HEK293 (cell line): ENCODE measurements at regions not wholly inside any gene's neighbourhood (a gene's known extent, or its start where the extent isn't known, plus 50 kb on each side); places are given as distances from the start of the nearest gene placed in this dataset.

Source experiments
- HOXA7 ChIP-seq: sonication (generic); formaldehyde crosslinking; IDR thresholded peaks from 2 replicates; pipeline ENCODE4 v1.8.1; 2022; ENCODE audit warnings: missing genetic modification reagents, borderline replicate concordance
- SP3 ChIP-seq: fragments of 450-650 bp; formaldehyde crosslinking; IDR thresholded peaks from 2 replicates; pipeline ENCODE4 v1.5.1; 2016; ENCODE audit warnings: missing biosample characterization, missing genetic modification characterization
- SP7 ChIP-seq: fragments of 450-650 bp; formaldehyde crosslinking; IDR thresholded peaks from 2 replicates; pipeline ENCODE4 v1.5.1; 2016; ENCODE audit warnings: missing biosample characterization, missing genetic modification characterization
- TCF7L2 ChIP-seq: IDR thresholded peaks from 2 replicates; pipeline ENCODE4 v1.6.1; 2011; ENCODE audit warnings: low read depth, mild to moderate bottlenecking, inconsistent platforms, low read length, moderate library complexity, borderline replicate concordance
- TRIM28 ChIP-seq: IDR thresholded peaks from 2 replicates; pipeline ENCODE4 v1.6.1; 2011; ENCODE audit warnings: low read length, control low read depth, borderline replicate concordance
- ZBTB10 ChIP-seq: fragments of 450-650 bp; formaldehyde crosslinking; IDR thresholded peaks from 2 replicates; pipeline ENCODE4 v1.5.1; 2016; ENCODE audit warnings: missing biosample characterization, missing genetic modification characterization
- ZNF112 ChIP-seq: fragments of 450-650 bp; formaldehyde crosslinking; IDR thresholded peaks from 2 replicates; pipeline ENCODE4 v1.5.0; 2017; ENCODE audit warnings: missing biosample characterization, missing genetic modification characterization
- ZNF138 ChIP-seq: fragments of 450-650 bp; formaldehyde crosslinking; IDR thresholded peaks from 2 replicates; pipeline ENCODE4 v1.5.1; 2016; ENCODE audit warnings: missing biosample characterization, missing genetic modification characterization, borderline replicate concordance
- ZNF426 ChIP-seq: fragments of 450-650 bp; formaldehyde crosslinking; IDR thresholded peaks from 2 replicates; pipeline ENCODE4 v1.5.1; 2017; ENCODE audit warnings: missing biosample characterization, missing genetic modification characterization, mild to moderate bottlenecking, inconsistent platforms, moderate library complexity
- ZNF529 ChIP-seq: fragments of 450-650 bp; formaldehyde crosslinking; IDR thresholded peaks from 2 replicates; pipeline ENCODE4 v1.5.1; 2017; ENCODE audit warnings: missing genetic modification characterization, missing biosample characterization; ENCODE audit not compliant: insufficient replicate concordance
- ZNF660 ChIP-seq: fragments of 450-650 bp; IDR thresholded peaks from 2 replicates; pipeline ENCODE4 v1.5.1; 2018; ENCODE audit warnings: missing biosample characterization, mild to moderate bottlenecking, missing genetic modification characterization
- ZNF830 ChIP-seq: fragments of 450-650 bp; IDR thresholded peaks from 2 replicates; pipeline ENCODE4 v1.5.0; 2018; ENCODE audit warnings: missing biosample characterization, missing genetic modification characterization, low read depth, mild to moderate bottlenecking, moderate library complexity
- TF ChIP-seq, protein P1 (sequence below): fragments of 450-650 bp; formaldehyde crosslinking; IDR thresholded peaks from 2 replicates; pipeline ENCODE4 v1.5.1; 2016; ENCODE audit warnings: missing biosample characterization, missing genetic modification characterization
- TF ChIP-seq, protein P2 (sequence below): fragments of 450-650 bp; formaldehyde crosslinking; IDR thresholded peaks from 2 replicates; pipeline ENCODE4 v1.5.1; 2016; ENCODE audit warnings: missing biosample characterization, missing genetic modification characterization
- TF ChIP-seq, protein P3 (sequence below): fragments of 450-650 bp; formaldehyde crosslinking; IDR thresholded peaks from 2 replicates; pipeline ENCODE4 v1.5.1; 2016; ENCODE audit warnings: missing biosample characterization, missing genetic modification characterization, borderline replicate concordance
- TF ChIP-seq, protein P4 (sequence below): fragments of 450-650 bp; formaldehyde crosslinking; IDR thresholded peaks from 2 replicates; pipeline ENCODE4 v1.5.1; 2016; ENCODE audit warnings: missing biosample characterization, missing genetic modification characterization
- TF ChIP-seq, protein P5 (sequence below): fragments of 450-650 bp; formaldehyde crosslinking; IDR thresholded peaks from 2 replicates; pipeline ENCODE4 v1.5.1; 2016; ENCODE audit warnings: missing biosample characterization, missing genetic modification characterization
- TF ChIP-seq, protein P6 (sequence below): fragments of 450-650 bp; formaldehyde crosslinking; IDR thresholded peaks from 2 replicates; pipeline ENCODE4 v1.5.1; 2016; ENCODE audit warnings: missing biosample characterization, missing genetic modification characterization, low read depth

DNA sequence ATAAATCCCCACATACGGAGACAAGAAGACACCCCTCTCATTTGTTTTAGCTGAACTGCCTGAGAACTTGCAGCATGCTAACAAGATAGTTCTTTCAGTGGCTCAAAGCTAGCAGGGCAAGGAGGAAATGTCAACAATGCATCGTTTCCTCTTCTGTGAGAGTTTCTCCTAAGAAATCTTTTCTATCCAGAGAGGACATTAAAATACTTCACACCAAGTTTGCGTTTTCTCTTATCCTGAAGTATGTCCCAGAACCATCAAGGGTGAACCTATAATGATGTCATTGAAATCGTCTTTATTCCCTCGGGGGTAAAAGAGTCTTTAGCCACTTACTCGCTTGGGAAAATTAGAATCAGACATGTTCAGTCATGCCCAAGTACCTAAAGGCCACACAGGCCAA is 541.7 kb upstream of the MDFIC2 start (continued):
- TF ChIP-seq ZNF529 (tag by site-specific recombination) (no peak), HOXA7 (CRISPR knock-in tag) (no peak), ZBTB10 (tag by site-specific recombination) (no peak), ZNF138 (no peak), ZNF426 (tag by site-specific recombination) (no peak), TRIM28 (0 out of 2 replicates have a peak, but pooled peaks have one; percentile 37), ZNF830 (no peak), ZNF112 (tag by site-specific recombination) (no peak), SP7 (tag by site-specific recombination) (no peak), SP3 (tag by site-specific recombination) (no peak), ZNF660 (tag by site-specific recombination) (no peak), TCF7L2 (no peak)
- TF ChIP-seq, protein P1, sequence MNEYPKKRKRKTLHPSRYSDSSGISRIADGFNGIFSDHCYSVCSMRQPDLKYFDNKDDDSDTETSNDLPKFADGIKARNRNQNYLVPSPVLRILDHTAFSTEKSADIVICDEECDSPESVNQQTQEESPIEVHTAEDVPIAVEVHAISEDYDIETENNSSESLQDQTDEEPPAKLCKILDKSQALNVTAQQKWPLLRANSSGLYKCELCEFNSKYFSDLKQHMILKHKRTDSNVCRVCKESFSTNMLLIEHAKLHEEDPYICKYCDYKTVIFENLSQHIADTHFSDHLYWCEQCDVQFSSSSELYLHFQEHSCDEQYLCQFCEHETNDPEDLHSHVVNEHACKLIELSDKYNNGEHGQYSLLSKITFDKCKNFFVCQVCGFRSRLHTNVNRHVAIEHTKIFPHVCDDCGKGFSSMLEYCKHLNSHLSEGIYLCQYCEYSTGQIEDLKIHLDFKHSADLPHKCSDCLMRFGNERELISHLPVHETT = no peak
- TF ChIP-seq, protein P2, sequence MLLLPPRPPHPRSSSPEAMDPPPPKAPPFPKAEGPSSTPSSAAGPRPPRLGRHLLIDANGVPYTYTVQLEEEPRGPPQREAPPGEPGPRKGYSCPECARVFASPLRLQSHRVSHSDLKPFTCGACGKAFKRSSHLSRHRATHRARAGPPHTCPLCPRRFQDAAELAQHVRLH (tag by site-specific recombination) = no peak
- TF ChIP-seq, protein P3, sequence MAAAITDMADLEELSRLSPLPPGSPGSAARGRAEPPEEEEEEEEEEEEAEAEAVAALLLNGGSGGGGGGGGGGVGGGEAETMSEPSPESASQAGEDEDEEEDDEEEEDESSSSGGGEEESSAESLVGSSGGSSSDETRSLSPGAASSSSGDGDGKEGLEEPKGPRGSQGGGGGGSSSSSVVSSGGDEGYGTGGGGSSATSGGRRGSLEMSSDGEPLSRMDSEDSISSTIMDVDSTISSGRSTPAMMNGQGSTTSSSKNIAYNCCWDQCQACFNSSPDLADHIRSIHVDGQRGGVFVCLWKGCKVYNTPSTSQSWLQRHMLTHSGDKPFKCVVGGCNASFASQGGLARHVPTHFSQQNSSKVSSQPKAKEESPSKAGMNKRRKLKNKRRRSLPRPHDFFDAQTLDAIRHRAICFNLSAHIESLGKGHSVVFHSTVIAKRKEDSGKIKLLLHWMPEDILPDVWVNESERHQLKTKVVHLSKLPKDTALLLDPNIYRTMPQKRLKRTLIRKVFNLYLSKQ (tag by site-specific recombination) = no peak
- TF ChIP-seq, protein P4, sequence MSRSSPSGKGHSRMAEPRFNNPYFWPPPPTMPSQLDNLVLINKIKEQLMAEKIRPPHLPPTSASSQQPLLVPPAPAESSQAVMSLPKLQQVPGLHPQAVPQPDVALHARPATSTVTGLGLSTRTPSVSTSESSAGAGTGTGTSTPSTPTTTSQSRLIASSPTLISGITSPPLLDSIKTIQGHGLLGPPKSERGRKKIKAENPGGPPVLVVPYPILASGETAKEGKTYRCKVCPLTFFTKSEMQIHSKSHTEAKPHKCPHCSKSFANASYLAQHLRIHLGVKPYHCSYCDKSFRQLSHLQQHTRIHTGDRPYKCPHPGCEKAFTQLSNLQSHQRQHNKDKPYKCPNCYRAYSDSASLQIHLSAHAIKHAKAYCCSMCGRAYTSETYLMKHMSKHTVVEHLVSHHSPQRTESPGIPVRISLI (tag by site-specific recombination) = no peak
- TF ChIP-seq, protein P5, sequence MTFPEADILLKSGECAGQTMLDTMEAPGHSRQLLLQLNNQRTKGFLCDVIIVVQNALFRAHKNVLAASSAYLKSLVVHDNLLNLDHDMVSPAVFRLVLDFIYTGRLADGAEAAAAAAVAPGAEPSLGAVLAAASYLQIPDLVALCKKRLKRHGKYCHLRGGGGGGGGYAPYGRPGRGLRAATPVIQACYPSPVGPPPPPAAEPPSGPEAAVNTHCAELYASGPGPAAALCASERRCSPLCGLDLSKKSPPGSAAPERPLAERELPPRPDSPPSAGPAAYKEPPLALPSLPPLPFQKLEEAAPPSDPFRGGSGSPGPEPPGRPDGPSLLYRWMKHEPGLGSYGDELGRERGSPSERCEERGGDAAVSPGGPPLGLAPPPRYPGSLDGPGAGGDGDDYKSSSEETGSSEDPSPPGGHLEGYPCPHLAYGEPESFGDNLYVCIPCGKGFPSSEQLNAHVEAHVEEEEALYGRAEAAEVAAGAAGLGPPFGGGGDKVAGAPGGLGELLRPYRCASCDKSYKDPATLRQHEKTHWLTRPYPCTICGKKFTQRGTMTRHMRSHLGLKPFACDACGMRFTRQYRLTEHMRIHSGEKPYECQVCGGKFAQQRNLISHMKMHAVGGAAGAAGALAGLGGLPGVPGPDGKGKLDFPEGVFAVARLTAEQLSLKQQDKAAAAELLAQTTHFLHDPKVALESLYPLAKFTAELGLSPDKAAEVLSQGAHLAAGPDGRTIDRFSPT (tag by site-specific recombination) = no peak
- TF ChIP-seq, protein P6, sequence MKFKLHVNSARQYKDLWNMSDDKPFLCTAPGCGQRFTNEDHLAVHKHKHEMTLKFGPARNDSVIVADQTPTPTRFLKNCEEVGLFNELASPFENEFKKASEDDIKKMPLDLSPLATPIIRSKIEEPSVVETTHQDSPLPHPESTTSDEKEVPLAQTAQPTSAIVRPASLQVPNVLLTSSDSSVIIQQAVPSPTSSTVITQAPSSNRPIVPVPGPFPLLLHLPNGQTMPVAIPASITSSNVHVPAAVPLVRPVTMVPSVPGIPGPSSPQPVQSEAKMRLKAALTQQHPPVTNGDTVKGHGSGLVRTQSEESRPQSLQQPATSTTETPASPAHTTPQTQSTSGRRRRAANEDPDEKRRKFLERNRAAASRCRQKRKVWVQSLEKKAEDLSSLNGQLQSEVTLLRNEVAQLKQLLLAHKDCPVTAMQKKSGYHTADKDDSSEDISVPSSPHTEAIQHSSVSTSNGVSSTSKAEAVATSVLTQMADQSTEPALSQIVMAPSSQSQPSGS (tag by site-specific recombination) = peak; percentile 68; the same call in 1 of the 2 replicates
